ENCODE measurements at regions not wholly inside any gene's neighbourhood (a gene's known extent, or its start where the extent isn't known, plus 50 kb on each side); places are given as distances from the start of the nearest gene placed in this dataset.

- TF ChIP-seq PATZ1 (CRISPR knock-in tag; IDR thresholded peaks at IDR 0.05; ENCODE audit: borderline replicate concordance) (no peak), SNAI2 (CRISPR knock-in tag; IDR thresholded peaks at IDR 0.05) (no peak), ZNF70 (CRISPR knock-in tag; IDR thresholded peaks at IDR 0.05) (no peak), ARNTL (CRISPR knock-in tag; IDR thresholded peaks at IDR 0.05; ENCODE audit: borderline replicate concordance, low read depth) (no peak), ZNF565 (CRISPR knock-in tag; conservative IDR thresholded peaks at IDR 0.05; ENCODE audit: low read depth) (no peak), ZFP30 (CRISPR knock-in tag; IDR thresholded peaks at IDR 0.05) (no peak)
These were observed 257.9 kb downstream of the RPIA start for GRCh38 chr2:88949336-88949735.
